Panc1 (cell line): ENCODE measurements at regions not wholly inside any gene's neighbourhood (a gene's known extent, or its start where the extent isn't known, plus 50 kb on each side); places are given as distances from the start of the nearest gene placed in this dataset.

ENCODE experiments used
- CTCF ChIP-seq: fragments of 450-650 bp; IDR thresholded peaks from 2 replicates; pipeline ENCODE4 v1.5.1; 2017; ENCODE audit warnings: mild to moderate bottlenecking
- POLR2AphosphoS5 ChIP-seq: IDR thresholded peaks from 2 replicates; pipeline ENCODE4 v1.6.1; 2012; ENCODE audit warnings: mild to moderate bottlenecking, low read depth, low read length, moderate library complexity
- REST ChIP-seq, 2 experiments: IDR thresholded peaks; 2 replicates each; pipeline ENCODE4 v1.6.1; 2011 to 2012; ENCODE audit warnings: low read depth in 2 of 2, control low read depth in 1 of 2, low read length in 1 of 2, mild to moderate bottlenecking in 1 of 2, moderate library complexity in 1 of 2; ENCODE audit not compliant: insufficient read depth in 1 of 2
- SIN3A ChIP-seq: IDR thresholded peaks from 2 replicates; pipeline ENCODE4 v1.6.1; 2012; ENCODE audit warnings: low read depth, mild to moderate bottlenecking, low read length, moderate library complexity, borderline replicate concordance; ENCODE audit not compliant: insufficient read depth
- TCF7L2 ChIP-seq: IDR thresholded peaks from 2 replicates; pipeline ENCODE4 v1.6.1; 2011; ENCODE audit warnings: mild to moderate bottlenecking, low read depth, low read length, inconsistent platforms

- no peak for TF ChIP-seq TCF7L2
- no peak for TF ChIP-seq CTCF
- no peak for TF ChIP-seq POLR2AphosphoS5
- TF ChIP-seq REST (IDR thresholded peaks at IDR 0.05; ENCODE audit: insufficient read depth in 1 of 2, low read depth in 2 of 2, low read length in 1 of 2), result no peak
- no peak for TF ChIP-seq SIN3A
These were observed 295.9 kb downstream of the SMARCA1 start for GRCh38 chrX:129227366-129227765.
